ENCODE measurements at regions not wholly inside any gene's neighbourhood (a gene's known extent, or its start where the extent isn't known, plus 50 kb on each side); places are given as distances from the start of the nearest gene placed in this dataset.
A peak's percentile ranks its signal among the peaks of the same experiment; 100 is the strongest.
"Not testable (repeated sequence)": the region's sequence is repeated elsewhere in the genome, so short reads cannot be mapped to it uniquely, and the experiment has no call there.

DNA sequence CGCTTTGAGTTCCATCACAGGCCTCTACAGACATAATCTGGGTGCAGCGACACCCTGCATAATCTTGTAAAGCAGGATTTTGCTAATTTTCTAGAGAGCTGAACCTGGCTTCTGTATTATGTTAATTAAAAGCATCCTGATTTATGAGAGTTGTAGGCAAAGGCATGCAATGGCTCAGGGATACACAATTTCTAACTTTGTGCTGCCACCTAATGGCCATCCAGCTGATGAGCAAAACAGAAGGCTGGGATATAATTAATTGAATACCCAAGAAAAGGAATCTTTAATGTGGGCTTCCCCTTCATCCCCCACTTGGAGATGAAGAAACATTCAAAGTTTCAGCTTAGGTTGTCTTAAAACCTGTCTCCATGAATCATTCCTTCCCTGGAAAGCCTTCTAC, 78.1 kb downstream of the BMP15 start:
- POLR2A ChIA-PET: no interaction called here
- DNase-seq (ENCODE audit: low read depth, low spot score): peak; percentile 13
- intact Hi-C loops (cut with micrococcal nuclease; ENCODE audit: unreplicated experiment): loop anchor here (5.0 to 10.0 kb wide), 2 partner anchors 241 to 294 kb away; no protein-coding TSS in a partner anchor

DNA sequence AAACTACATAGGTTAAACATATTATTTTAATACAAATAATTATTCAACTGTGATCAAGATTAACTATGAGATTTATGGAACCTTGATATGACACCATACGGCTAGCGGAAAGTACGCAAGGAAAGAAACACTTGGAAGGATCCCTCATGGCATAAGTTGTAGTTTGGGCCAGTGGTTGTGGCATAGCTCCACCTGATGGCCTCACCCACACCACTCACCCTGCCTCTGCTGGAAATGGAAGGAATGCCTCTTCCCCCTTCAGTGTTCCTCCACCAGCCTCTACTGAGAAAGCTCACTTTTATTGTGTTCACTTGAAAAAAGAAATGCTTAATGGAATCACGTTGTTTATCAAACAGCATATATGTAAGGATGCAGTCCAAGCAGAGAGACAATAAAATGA, 86.4 kb downstream of the BMP15 start:
- Histone ChIP-seq H3K4me1 (ENCODE audit: control insufficient read depth, insufficient read depth, low read length) (no peaks in the 10 kb centered on the region), H3K9me3 (ENCODE audit: control insufficient read depth, insufficient read depth, low read depth, low read length) (no peaks in the 10 kb centered on the region), H3K27ac (ENCODE audit: low read length) (no peak overlapping the region), H3K4me3 (ENCODE audit: low read depth in 2 of 2, low read length in 2 of 2) (no peak overlapping the region), H3K27me3 (ENCODE audit: control insufficient read depth, insufficient read depth, low read length) (no peaks in the 10 kb centered on the region), H3K36me3 (ENCODE audit: control insufficient read depth, insufficient read depth, low read length) (no peaks in the 10 kb centered on the region)
- ChIA-PET CTCF (no interaction called here), POLR2A (no interaction called here)
- no TSS peak for BruUV-seq (replicated peaks)
- TF ChIP-seq, protein P1, sequence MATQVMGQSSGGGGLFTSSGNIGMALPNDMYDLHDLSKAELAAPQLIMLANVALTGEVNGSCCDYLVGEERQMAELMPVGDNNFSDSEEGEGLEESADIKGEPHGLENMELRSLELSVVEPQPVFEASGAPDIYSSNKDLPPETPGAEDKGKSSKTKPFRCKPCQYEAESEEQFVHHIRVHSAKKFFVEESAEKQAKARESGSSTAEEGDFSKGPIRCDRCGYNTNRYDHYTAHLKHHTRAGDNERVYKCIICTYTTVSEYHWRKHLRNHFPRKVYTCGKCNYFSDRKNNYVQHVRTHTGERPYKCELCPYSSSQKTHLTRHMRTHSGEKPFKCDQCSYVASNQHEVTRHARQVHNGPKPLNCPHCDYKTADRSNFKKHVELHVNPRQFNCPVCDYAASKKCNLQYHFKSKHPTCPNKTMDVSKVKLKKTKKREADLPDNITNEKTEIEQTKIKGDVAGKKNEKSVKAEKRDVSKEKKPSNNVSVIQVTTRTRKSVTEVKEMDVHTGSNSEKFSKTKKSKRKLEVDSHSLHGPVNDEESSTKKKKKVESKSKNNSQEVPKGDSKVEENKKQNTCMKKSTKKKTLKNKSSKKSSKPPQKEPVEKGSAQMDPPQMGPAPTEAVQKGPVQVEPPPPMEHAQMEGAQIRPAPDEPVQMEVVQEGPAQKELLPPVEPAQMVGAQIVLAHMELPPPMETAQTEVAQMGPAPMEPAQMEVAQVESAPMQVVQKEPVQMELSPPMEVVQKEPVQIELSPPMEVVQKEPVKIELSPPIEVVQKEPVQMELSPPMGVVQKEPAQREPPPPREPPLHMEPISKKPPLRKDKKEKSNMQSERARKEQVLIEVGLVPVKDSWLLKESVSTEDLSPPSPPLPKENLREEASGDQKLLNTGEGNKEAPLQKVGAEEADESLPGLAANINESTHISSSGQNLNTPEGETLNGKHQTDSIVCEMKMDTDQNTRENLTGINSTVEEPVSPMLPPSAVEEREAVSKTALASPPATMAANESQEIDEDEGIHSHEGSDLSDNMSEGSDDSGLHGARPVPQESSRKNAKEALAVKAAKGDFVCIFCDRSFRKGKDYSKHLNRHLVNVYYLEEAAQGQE (IDR thresholded peaks at IDR 0.05; ENCODE audit: insufficient read depth in 1 of 2, low read depth in 2 of 2, low read length in 1 of 2): no peak
- TF ChIP-seq SIN3A (IDR thresholded peaks at IDR 0.05; ENCODE audit: borderline replicate concordance, insufficient read depth, low read depth, low read length): no peak
- TF ChIP-seq POLR2AphosphoS5 (IDR thresholded peaks at IDR 0.05; ENCODE audit: low read depth, low read length): no peak
- TF ChIP-seq TCF7L2 (IDR thresholded peaks at IDR 0.05; ENCODE audit: low read depth, low read length): no peak
- TF ChIP-seq, protein P2, sequence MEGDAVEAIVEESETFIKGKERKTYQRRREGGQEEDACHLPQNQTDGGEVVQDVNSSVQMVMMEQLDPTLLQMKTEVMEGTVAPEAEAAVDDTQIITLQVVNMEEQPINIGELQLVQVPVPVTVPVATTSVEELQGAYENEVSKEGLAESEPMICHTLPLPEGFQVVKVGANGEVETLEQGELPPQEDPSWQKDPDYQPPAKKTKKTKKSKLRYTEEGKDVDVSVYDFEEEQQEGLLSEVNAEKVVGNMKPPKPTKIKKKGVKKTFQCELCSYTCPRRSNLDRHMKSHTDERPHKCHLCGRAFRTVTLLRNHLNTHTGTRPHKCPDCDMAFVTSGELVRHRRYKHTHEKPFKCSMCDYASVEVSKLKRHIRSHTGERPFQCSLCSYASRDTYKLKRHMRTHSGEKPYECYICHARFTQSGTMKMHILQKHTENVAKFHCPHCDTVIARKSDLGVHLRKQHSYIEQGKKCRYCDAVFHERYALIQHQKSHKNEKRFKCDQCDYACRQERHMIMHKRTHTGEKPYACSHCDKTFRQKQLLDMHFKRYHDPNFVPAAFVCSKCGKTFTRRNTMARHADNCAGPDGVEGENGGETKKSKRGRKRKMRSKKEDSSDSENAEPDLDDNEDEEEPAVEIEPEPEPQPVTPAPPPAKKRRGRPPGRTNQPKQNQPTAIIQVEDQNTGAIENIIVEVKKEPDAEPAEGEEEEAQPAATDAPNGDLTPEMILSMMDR (IDR thresholded peaks at IDR 0.05): no peak
- in situ Hi-C loops (cut with HindIII; ENCODE audit: low pct_unique_long_range_greater_than_20kb, low sequenced_read_pairs): no loop called here
- intact Hi-C loops (cut with micrococcal nuclease; ENCODE audit: unreplicated experiment): no loop called here
- DNase-seq (ENCODE audit: low read depth, low spot score) (no peak), ATAC-seq (no peak)

More for the DNA sequence above, 78.1 kb downstream of the BMP15 start:
- CTCF ChIA-PET: interaction anchor here (0.6 to 1.0 kb wide), 2 partner anchors 242 to 243 kb away, joined by 3 read pairs; no protein-coding TSS in a partner anchor
- Histone ChIP-seq H3K27me3 (ENCODE audit: control insufficient read depth, insufficient read depth, low read length) (no peaks in the 10 kb centered on the region), H3K4me3 (ENCODE audit: low read depth in 2 of 2, low read length in 2 of 2) (no peak overlapping the region), H3K9me3 (ENCODE audit: control insufficient read depth, insufficient read depth, low read depth, low read length) (no peaks in the 10 kb centered on the region), H3K4me1 (ENCODE audit: control insufficient read depth, insufficient read depth, low read length) (no peaks in the 10 kb centered on the region), H3K36me3 (ENCODE audit: control insufficient read depth, insufficient read depth, low read length) (no peaks in the 10 kb centered on the region), H3K27ac (ENCODE audit: low read length) (no peak overlapping the region)
- TF ChIP-seq, protein P2 (IDR thresholded peaks at IDR 0.05): peak; percentile 71
- no peak for TF ChIP-seq TCF7L2 (IDR thresholded peaks at IDR 0.05; ENCODE audit: low read depth, low read length)
- no peak for TF ChIP-seq SIN3A (IDR thresholded peaks at IDR 0.05; ENCODE audit: borderline replicate concordance, insufficient read depth, low read depth, low read length)
- TF ChIP-seq, protein P1 (IDR thresholded peaks at IDR 0.05; ENCODE audit: insufficient read depth in 1 of 2, low read depth in 2 of 2, low read length in 1 of 2): no peak
- no peak for TF ChIP-seq POLR2AphosphoS5 (IDR thresholded peaks at IDR 0.05; ENCODE audit: low read depth, low read length)
- no peak for ATAC-seq
- BruUV-seq (replicated peaks): no TSS peak
- in situ Hi-C loops (cut with HindIII; ENCODE audit: low pct_unique_long_range_greater_than_20kb, low sequenced_read_pairs): no loop called here

DNA sequence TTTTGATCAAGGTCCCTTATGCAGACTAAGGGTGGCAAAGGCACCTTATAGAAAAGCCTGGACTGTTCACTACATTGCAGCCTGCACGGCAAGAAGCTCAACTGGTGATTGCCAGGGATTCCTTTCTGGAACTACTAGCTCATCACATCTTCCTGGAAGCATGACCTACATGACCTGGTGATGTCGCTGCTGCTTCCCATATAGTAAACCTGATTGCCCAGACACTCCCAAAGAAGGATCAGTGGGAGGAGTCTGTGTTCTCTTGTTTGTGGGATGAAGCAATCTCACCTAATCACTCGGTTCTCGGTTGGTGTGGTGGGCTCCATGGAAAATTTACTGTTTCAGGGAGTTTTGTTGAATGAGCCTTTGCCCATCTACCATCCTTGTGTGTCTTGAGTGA, 89.8 kb downstream of the BMP15 start:
- intact Hi-C loops (cut with micrococcal nuclease; ENCODE audit: unreplicated experiment); DNase-seq (ENCODE audit: low read depth, low spot score); POLR2A ChIA-PET: not testable (repeated sequence)

More for the DNA sequence above, 89.8 kb downstream of the BMP15 start:
- H3K4me3 ChIP-seq (ENCODE audit: low read depth in 2 of 2, low read length in 2 of 2); in situ Hi-C loops (cut with HindIII; ENCODE audit: low pct_unique_long_range_greater_than_20kb, low sequenced_read_pairs); H3K27ac ChIP-seq (ENCODE audit: low read length); H3K36me3 ChIP-seq (ENCODE audit: control insufficient read depth, insufficient read depth, low read length); BruUV-seq (replicated peaks); ATAC-seq; CTCF ChIA-PET; H3K9me3 ChIP-seq (ENCODE audit: control insufficient read depth, insufficient read depth, low read depth, low read length); H3K4me1 ChIP-seq (ENCODE audit: control insufficient read depth, insufficient read depth, low read length); H3K27me3 ChIP-seq (ENCODE audit: control insufficient read depth, insufficient read depth, low read length): not testable (repeated sequence)
